ENCODE measurements at regions not wholly inside any gene's neighbourhood (a gene's known extent, or its start where the extent isn't known, plus 50 kb on each side); places are given as distances from the start of the nearest gene placed in this dataset.
"Not testable (repeated sequence)": the region's sequence is repeated elsewhere in the genome, so short reads cannot be mapped to it uniquely, and the experiment has no call there.

- Histone ChIP-seq H3K4me3 (no peak overlapping the region), H3K4me1 (ENCODE audit: low read depth) (no peaks in the 10 kb centered on the region), H3K9me3 (no peaks in the 10 kb centered on the region), H3K36me3 (ENCODE audit: low read depth) (no peaks in the 10 kb centered on the region)
- no peak for DNase-seq
- TF ChIP-seq, protein P1, sequence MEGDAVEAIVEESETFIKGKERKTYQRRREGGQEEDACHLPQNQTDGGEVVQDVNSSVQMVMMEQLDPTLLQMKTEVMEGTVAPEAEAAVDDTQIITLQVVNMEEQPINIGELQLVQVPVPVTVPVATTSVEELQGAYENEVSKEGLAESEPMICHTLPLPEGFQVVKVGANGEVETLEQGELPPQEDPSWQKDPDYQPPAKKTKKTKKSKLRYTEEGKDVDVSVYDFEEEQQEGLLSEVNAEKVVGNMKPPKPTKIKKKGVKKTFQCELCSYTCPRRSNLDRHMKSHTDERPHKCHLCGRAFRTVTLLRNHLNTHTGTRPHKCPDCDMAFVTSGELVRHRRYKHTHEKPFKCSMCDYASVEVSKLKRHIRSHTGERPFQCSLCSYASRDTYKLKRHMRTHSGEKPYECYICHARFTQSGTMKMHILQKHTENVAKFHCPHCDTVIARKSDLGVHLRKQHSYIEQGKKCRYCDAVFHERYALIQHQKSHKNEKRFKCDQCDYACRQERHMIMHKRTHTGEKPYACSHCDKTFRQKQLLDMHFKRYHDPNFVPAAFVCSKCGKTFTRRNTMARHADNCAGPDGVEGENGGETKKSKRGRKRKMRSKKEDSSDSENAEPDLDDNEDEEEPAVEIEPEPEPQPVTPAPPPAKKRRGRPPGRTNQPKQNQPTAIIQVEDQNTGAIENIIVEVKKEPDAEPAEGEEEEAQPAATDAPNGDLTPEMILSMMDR (IDR thresholded peaks at IDR 0.05), result no peak
- intact Hi-C loops (cut with DNase I, micrococcal nuclease), result no loop called here
- no peak for ATAC-seq
Observed at GRCh38 chr6:13866301-13866700, 51.9 kb upstream of the MCUR1 start.

DNA sequence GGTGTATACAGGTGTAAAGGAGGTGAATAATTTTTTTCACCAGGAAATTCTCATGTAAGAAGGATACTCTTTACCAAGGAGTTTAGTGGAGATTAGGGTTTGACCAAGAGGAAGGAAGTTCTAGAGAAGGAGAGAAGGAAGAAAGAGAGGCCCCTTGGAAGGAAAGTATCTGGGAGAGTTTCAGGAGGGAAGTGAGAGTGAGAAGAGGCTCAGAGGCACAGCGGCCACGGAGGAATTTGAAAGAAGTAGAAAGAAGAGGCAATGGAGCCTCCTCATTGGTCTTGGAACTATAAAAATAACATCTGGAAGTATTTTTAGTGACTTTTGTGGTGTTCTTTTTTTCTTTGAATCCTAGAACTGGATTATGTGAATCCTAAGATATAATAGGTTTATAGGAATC, 50.8 kb upstream of the MCUR1 start:
- no peak overlapping the region for H3K4me3 ChIP-seq
- no peaks in the 10 kb centered on the region for H3K36me3 ChIP-seq (ENCODE audit: low read depth)
- no peaks in the 10 kb centered on the region for H3K9me3 ChIP-seq
- TF ChIP-seq, protein P1 (IDR thresholded peaks at IDR 0.05), result no peak
- no peak for DNase-seq
- intact Hi-C loops (cut with DNase I, micrococcal nuclease), result no loop called here
- no peak for ATAC-seq
- no peaks in the 10 kb centered on the region for H3K4me1 ChIP-seq (ENCODE audit: low read depth)

DNA sequence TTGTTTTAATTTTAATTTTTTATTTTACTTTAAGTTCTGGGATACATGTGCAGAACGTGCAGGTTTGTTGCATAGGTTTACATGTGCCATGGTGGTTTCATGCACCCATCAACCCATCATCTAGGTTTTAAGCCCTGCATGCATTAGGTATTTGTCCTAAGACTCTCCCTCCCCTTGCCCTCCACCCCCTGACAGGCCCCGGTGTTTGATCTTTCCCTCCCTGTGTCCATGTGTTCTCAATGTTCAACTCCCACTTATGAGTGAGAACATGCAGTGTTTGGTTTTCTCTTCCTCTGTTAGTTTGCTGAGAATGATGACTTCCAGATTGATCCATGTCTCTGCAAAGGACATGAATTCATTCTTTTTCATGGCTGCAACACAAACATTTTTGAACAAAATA, 50.3 kb upstream of the MCUR1 start:
- H3K9me3 ChIP-seq; intact Hi-C loops (cut with DNase I, micrococcal nuclease); DNase-seq; ATAC-seq; H3K36me3 ChIP-seq (ENCODE audit: low read depth); H3K4me3 ChIP-seq; H3K4me1 ChIP-seq (ENCODE audit: low read depth): not testable (repeated sequence)

All from mucosa of descending colon (tissue), 3 donors.